ENCODE measurements at regions not wholly inside any gene's neighbourhood (a gene's known extent, or its start where the extent isn't known, plus 50 kb on each side); places are given as distances from the start of the nearest gene placed in this dataset.

DNA sequence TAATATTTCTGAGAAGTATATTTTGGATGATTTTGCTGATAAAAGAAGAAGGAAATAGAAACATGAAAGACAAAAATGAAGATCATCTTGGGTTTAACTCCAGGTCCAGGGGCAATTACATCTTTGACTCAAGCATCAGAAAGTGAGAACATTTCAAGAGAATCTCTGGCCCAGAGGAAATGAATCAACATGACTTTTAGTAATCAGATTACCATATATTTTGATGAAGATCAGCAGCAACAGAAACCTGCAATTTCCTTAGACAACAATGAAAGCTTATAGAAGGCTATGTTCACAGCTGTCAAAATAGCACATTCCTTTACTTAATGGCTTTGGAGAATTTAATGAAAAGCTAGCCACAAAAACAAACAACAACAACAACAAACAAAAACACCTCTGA, 638.1 kb downstream of the EFNA5 start:
- no peak overlapping the region for H3K9ac ChIP-seq (ENCODE audit: low read depth in 1 of 2, low read length in 2 of 2)
- H3K36me3 ChIP-seq (ENCODE audit: control insufficient read depth in 2 of 2, insufficient read depth in 2 of 2, low read length in 2 of 2): no peaks in the 10 kb centered on the region
- H3K27ac ChIP-seq (ENCODE audit: low read depth in 2 of 2, low read length in 2 of 2): no peak overlapping the region
- no peaks in the 10 kb centered on the region for H3K4me1 ChIP-seq (ENCODE audit: control insufficient read depth in 2 of 2, insufficient read depth in 2 of 2, low read length in 2 of 2)
- H3K9me3 ChIP-seq (ENCODE audit: control insufficient read depth in 2 of 2, low read length in 2 of 2): no peaks in the 10 kb centered on the region
- no peaks in the 10 kb centered on the region for H3K27me3 ChIP-seq (ENCODE audit: control insufficient read depth in 2 of 2, insufficient read depth in 2 of 2, low read length in 2 of 2)
- no peak overlapping the region for H3K4me3 ChIP-seq (ENCODE audit: low read length in 2 of 2)

DNA sequence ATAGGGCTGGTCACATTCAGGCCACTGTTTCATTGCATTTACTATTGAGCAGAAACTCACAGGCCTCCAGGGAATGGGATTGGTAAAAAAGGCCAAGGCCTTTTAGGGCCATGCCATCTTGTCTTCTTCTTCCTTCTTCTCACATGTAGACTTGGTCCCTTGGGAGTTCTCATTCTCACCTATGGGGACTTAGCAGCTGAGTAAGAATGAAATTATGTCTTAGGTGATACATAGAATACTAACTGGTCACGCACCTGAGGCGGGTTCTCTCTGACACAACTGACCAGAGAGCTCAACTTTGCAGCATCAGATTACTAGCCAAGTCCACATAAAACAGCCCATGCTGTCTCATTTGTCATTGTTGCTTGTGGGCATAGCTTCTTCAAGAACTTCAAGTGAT, 641.8 kb downstream of the EFNA5 start:
- Histone ChIP-seq H3K4me1 (ENCODE audit: control insufficient read depth in 2 of 2, insufficient read depth in 2 of 2, low read length in 2 of 2) (no peaks in the 10 kb centered on the region), H3K4me3 (ENCODE audit: low read length in 2 of 2) (no peak overlapping the region), H3K36me3 (ENCODE audit: control insufficient read depth in 2 of 2, insufficient read depth in 2 of 2, low read length in 2 of 2) (no peaks in the 10 kb centered on the region), H3K9me3 (ENCODE audit: control insufficient read depth in 2 of 2, low read length in 2 of 2) (no peaks in the 10 kb centered on the region), H3K27me3 (ENCODE audit: control insufficient read depth in 2 of 2, insufficient read depth in 2 of 2, low read length in 2 of 2) (no peaks in the 10 kb centered on the region), H3K27ac (ENCODE audit: low read depth in 2 of 2, low read length in 2 of 2) (no peak overlapping the region), H3K9ac (ENCODE audit: low read depth in 1 of 2, low read length in 2 of 2) (no peak overlapping the region)

DNA sequence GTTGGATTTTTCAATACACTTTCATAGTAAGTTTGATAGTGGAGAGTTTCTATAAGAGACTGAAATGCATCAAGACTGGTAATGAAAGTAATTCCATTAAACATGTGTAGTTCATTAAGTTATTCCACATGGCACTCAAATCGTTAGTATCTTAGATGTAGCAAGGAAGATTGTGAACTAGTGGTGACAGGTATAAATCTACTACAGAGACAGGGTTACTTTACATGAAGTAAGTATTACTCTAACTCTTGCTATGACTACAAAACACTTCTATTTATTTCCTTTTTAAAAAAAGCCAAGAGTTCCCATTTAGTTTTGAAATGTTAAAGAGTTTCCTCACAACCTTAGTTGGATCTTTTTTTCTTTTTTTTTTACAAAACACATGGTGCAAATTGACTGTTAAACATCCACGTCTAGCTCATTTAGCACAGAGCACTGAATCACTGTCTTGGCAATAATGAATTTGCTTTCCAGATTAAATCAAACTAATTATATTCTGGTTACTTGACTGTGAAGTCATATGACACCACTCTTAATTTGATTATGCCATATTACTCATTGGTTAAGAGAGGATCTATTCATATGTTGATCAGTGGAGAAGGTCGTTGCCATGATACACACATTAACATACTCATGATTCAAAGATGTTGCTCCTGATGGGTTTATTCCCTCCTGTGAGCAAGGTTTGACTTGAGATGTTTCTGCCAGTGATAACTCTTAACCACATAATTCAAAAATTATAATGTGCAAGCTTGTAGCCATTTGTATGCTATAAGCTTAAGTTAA, 644.8 kb downstream of the EFNA5 start:
- H3K9me3 ChIP-seq (ENCODE audit: control insufficient read depth in 2 of 2, low read length in 2 of 2): no peaks in the 10 kb centered on the region
- H3K36me3 ChIP-seq (ENCODE audit: control insufficient read depth in 2 of 2, insufficient read depth in 2 of 2, low read length in 2 of 2): no peaks in the 10 kb centered on the region
- no peak overlapping the region for H3K4me3 ChIP-seq (ENCODE audit: low read length in 2 of 2)
- no peak overlapping the region for H3K9ac ChIP-seq (ENCODE audit: low read depth in 1 of 2, low read length in 2 of 2)
- no peak overlapping the region for H3K27ac ChIP-seq (ENCODE audit: low read depth in 2 of 2, low read length in 2 of 2)
- no peaks in the 10 kb centered on the region for H3K4me1 ChIP-seq (ENCODE audit: control insufficient read depth in 2 of 2, insufficient read depth in 2 of 2, low read length in 2 of 2)
- no peaks in the 10 kb centered on the region for H3K27me3 ChIP-seq (ENCODE audit: control insufficient read depth in 2 of 2, insufficient read depth in 2 of 2, low read length in 2 of 2)

DNA sequence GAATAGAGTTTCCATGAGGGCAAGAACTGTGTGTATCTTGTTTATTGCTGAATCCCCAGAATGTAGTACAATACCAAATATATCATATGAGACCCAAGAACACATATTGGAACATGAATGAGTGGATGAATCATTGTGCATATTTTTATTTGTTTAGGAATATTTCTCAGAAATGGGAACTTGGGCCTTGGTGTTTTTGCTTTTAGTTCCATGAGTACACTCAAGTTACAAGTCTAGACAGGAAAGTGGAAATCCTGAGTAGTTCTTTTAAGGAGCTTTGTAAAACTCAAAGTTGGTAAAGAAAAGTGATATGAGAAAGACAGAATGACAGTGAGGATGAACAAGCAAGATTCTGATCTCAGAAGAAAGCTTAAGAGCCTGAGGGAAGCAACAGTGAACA, 647.0 kb downstream of the EFNA5 start:
- Histone ChIP-seq H3K27me3 (ENCODE audit: control insufficient read depth in 2 of 2, insufficient read depth in 2 of 2, low read length in 2 of 2) (no peaks in the 10 kb centered on the region), H3K9me3 (ENCODE audit: control insufficient read depth in 2 of 2, low read length in 2 of 2) (no peaks in the 10 kb centered on the region), H3K4me3 (ENCODE audit: low read length in 2 of 2) (no peak overlapping the region), H3K36me3 (ENCODE audit: control insufficient read depth in 2 of 2, insufficient read depth in 2 of 2, low read length in 2 of 2) (no peaks in the 10 kb centered on the region), H3K27ac (ENCODE audit: low read depth in 2 of 2, low read length in 2 of 2) (no peak overlapping the region), H3K4me1 (ENCODE audit: control insufficient read depth in 2 of 2, insufficient read depth in 2 of 2, low read length in 2 of 2) (no peaks in the 10 kb centered on the region), H3K9ac (ENCODE audit: low read depth in 1 of 2, low read length in 2 of 2) (no peak overlapping the region)

DNA sequence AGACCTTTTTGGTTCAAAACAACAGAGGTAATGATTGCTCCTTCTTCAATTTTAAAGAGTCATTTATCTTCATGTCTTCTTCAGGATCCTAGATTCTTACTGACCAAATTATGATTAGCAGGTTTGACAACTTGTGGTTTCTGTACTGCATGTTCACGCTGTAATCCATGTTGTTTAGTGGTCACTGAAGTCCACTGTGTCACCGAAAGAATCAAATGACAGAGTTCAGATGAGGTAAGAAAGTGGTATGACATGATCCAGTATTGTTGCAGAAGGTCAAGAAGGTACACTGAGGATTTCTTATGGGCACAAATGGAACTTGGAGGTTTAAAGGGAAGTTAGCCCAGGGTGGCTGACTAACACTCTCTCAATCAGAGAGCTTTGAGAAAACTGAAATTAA, 649.2 kb downstream of the EFNA5 start:
- Histone ChIP-seq H3K4me1 (ENCODE audit: control insufficient read depth in 2 of 2, insufficient read depth in 2 of 2, low read length in 2 of 2) (no peaks in the 10 kb centered on the region), H3K36me3 (ENCODE audit: control insufficient read depth in 2 of 2, insufficient read depth in 2 of 2, low read length in 2 of 2) (no peaks in the 10 kb centered on the region), H3K27me3 (ENCODE audit: control insufficient read depth in 2 of 2, insufficient read depth in 2 of 2, low read length in 2 of 2) (no peaks in the 10 kb centered on the region), H3K9me3 (ENCODE audit: control insufficient read depth in 2 of 2, low read length in 2 of 2) (no peaks in the 10 kb centered on the region), H3K27ac (ENCODE audit: low read depth in 2 of 2, low read length in 2 of 2) (no peak overlapping the region), H3K4me3 (ENCODE audit: low read length in 2 of 2) (no peak overlapping the region), H3K9ac (ENCODE audit: low read depth in 1 of 2, low read length in 2 of 2) (no peak overlapping the region)

DNA sequence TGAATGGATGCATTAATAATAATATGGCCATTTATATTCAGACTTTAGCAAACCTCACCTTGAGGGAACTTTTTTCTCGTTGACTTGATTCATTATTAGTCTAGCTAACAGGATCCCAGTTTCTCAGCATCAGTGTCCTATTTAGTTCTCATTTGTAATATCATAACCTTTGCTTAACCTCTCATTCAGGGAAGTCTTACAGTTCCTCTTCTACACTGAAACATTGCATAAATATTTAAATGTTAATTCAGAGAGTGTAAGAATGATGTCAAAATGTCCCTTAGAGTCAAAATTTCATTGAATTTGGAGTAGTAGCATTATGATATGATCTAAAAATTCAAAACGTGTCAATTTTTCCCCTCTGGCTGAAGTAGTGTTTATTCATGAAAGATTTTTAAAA, 650.1 kb downstream of the EFNA5 start:
- Histone ChIP-seq H3K27me3 (ENCODE audit: control insufficient read depth in 2 of 2, insufficient read depth in 2 of 2, low read length in 2 of 2) (no peaks in the 10 kb centered on the region), H3K9ac (ENCODE audit: low read depth in 1 of 2, low read length in 2 of 2) (no peak overlapping the region), H3K9me3 (ENCODE audit: control insufficient read depth in 2 of 2, low read length in 2 of 2) (no peaks in the 10 kb centered on the region), H3K4me3 (ENCODE audit: low read length in 2 of 2) (no peak overlapping the region), H3K4me1 (ENCODE audit: control insufficient read depth in 2 of 2, insufficient read depth in 2 of 2, low read length in 2 of 2) (no peaks in the 10 kb centered on the region), H3K27ac (ENCODE audit: low read depth in 2 of 2, low read length in 2 of 2) (no peak overlapping the region), H3K36me3 (ENCODE audit: control insufficient read depth in 2 of 2, insufficient read depth in 2 of 2, low read length in 2 of 2) (no peaks in the 10 kb centered on the region)

DNA sequence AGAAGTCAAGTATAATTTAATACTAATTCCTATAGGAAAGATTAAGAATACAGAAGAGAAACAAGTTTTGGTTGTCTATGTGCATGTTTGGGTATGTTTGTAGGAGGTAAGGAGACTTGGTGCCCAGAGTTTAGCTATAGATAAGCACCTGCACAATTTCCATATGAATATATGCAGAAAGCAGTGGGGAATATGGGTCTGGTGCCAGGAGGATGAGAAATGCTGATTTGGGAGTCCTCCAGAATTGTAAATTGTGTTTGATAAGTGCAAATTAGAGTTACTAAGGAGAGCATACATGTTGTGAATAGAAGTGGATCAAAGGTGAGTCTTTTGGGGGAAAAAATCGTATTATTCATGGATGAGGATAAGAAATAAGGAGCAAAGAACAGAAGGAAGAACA, 653.1 kb downstream of the EFNA5 start:
- Histone ChIP-seq H3K27me3 (ENCODE audit: control insufficient read depth in 2 of 2, insufficient read depth in 2 of 2, low read length in 2 of 2) (no peaks in the 10 kb centered on the region), H3K27ac (ENCODE audit: low read depth in 2 of 2, low read length in 2 of 2) (no peak overlapping the region), H3K36me3 (ENCODE audit: control insufficient read depth in 2 of 2, insufficient read depth in 2 of 2, low read length in 2 of 2) (no peaks in the 10 kb centered on the region), H3K9ac (ENCODE audit: low read depth in 1 of 2, low read length in 2 of 2) (no peak overlapping the region), H3K9me3 (ENCODE audit: control insufficient read depth in 2 of 2, low read length in 2 of 2) (no peaks in the 10 kb centered on the region), H3K4me1 (ENCODE audit: control insufficient read depth in 2 of 2, insufficient read depth in 2 of 2, low read length in 2 of 2) (no peaks in the 10 kb centered on the region), H3K4me3 (ENCODE audit: low read length in 2 of 2) (no peak overlapping the region)

DNA sequence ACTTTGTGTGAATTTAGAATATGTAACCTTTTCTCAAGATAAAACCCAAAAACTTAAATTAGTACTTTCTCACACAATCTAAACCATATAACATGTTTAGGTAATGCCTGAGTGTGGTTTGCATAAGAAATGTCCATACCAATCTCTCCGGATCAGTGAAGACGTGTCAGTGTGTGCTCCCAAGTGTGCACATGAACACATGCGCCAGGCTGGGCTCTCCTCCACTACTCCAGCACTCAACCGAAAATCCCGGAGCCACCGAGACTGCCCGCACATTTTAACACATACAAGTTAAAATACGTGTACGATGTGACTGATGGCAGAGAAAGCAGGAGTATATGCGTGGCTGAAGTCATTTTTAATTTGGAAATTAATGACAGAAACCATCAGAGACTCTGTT, 658.4 kb downstream of the EFNA5 start:
- Histone ChIP-seq H3K4me1 (ENCODE audit: control insufficient read depth in 2 of 2, insufficient read depth in 2 of 2, low read length in 2 of 2) (no peaks in the 10 kb centered on the region), H3K9me3 (ENCODE audit: control insufficient read depth in 2 of 2, low read length in 2 of 2) (no peaks in the 10 kb centered on the region), H3K27me3 (ENCODE audit: control insufficient read depth in 2 of 2, insufficient read depth in 2 of 2, low read length in 2 of 2) (no peaks in the 10 kb centered on the region), H3K9ac (ENCODE audit: low read depth in 1 of 2, low read length in 2 of 2) (no peak overlapping the region), H3K36me3 (ENCODE audit: control insufficient read depth in 2 of 2, insufficient read depth in 2 of 2, low read length in 2 of 2) (no peaks in the 10 kb centered on the region), H3K27ac (ENCODE audit: low read depth in 2 of 2, low read length in 2 of 2) (no peak overlapping the region), H3K4me3 (ENCODE audit: low read length in 2 of 2) (no peak overlapping the region)

DNA sequence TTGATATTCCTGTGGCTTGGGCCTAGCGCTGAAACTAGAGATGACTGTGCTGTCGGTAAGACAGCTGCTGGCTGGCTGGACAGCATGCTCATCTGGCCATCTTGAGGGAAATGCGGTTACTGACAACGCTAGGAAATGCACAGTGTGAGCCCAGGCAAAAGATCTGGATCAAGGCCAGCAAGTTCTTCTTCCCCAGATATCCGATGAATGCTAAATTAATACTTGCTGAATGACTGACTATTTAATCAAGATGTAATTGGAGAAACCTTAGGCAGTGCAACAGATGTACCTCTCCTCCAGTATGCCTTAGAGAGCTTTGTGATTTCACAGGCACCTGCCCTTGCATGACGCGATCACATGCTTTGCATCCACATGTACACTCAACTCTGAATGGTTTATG, 659.1 kb downstream of the EFNA5 start:
- no peaks in the 10 kb centered on the region for H3K27me3 ChIP-seq (ENCODE audit: control insufficient read depth in 2 of 2, insufficient read depth in 2 of 2, low read length in 2 of 2)
- H3K4me3 ChIP-seq (ENCODE audit: low read length in 2 of 2): no peak overlapping the region
- H3K36me3 ChIP-seq (ENCODE audit: control insufficient read depth in 2 of 2, insufficient read depth in 2 of 2, low read length in 2 of 2): no peaks in the 10 kb centered on the region
- H3K9me3 ChIP-seq (ENCODE audit: control insufficient read depth in 2 of 2, low read length in 2 of 2): no peaks in the 10 kb centered on the region
- H3K27ac ChIP-seq (ENCODE audit: low read depth in 2 of 2, low read length in 2 of 2): no peak overlapping the region
- H3K9ac ChIP-seq (ENCODE audit: low read depth in 1 of 2, low read length in 2 of 2): no peak overlapping the region
- H3K4me1 ChIP-seq (ENCODE audit: control insufficient read depth in 2 of 2, insufficient read depth in 2 of 2, low read length in 2 of 2): no peaks in the 10 kb centered on the region

DNA sequence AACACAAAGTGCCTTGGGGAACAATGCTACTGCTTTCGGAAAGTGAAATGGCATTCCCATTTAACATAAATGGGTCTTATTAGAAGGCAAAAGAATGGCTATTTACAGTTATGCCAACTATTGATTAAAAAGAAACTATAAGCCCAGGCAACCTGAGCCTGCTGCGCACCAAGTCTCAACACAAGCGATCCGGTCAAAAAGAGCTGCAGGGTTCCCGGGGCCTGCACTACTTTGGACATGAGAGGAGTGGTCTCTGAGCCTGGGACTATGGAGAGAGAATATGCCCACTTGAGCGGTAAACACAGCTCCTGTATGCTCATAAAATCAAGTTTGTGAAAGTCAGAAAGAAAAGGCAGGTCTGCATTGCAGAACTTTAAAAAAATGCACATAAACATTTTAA, 660.7 kb downstream of the EFNA5 start:
- H3K9me3 ChIP-seq (ENCODE audit: control insufficient read depth in 2 of 2, low read length in 2 of 2): no peaks in the 10 kb centered on the region
- no peaks in the 10 kb centered on the region for H3K4me1 ChIP-seq (ENCODE audit: control insufficient read depth in 2 of 2, insufficient read depth in 2 of 2, low read length in 2 of 2)
- no peak overlapping the region for H3K27ac ChIP-seq (ENCODE audit: low read depth in 2 of 2, low read length in 2 of 2)
- no peaks in the 10 kb centered on the region for H3K27me3 ChIP-seq (ENCODE audit: control insufficient read depth in 2 of 2, insufficient read depth in 2 of 2, low read length in 2 of 2)
- no peak overlapping the region for H3K9ac ChIP-seq (ENCODE audit: low read depth in 1 of 2, low read length in 2 of 2)
- no peak overlapping the region for H3K4me3 ChIP-seq (ENCODE audit: low read length in 2 of 2)
- H3K36me3 ChIP-seq (ENCODE audit: control insufficient read depth in 2 of 2, insufficient read depth in 2 of 2, low read length in 2 of 2): no peaks in the 10 kb centered on the region

DNA sequence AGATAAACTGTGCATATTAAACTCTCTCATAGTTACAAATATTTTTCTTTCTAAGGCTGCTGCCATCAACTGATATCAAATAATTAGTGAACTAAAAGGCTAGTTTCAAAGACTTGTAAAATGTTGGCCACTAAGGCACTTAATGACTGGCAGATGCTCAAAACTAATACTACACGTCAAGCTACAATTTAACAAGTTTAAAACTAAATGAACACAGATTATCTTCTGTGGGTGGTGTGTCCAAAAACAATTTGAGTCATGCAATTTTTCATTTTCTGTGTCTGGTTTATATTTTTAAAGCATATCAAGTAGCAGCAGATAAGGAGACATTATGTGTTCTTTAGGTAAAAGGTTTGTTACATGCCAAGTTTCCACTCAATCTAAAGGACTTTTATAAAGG, 665.1 kb downstream of the EFNA5 start:
- no peaks in the 10 kb centered on the region for H3K4me1 ChIP-seq (ENCODE audit: control insufficient read depth in 2 of 2, insufficient read depth in 2 of 2, low read length in 2 of 2)
- H3K36me3 ChIP-seq (ENCODE audit: control insufficient read depth in 2 of 2, insufficient read depth in 2 of 2, low read length in 2 of 2): no peaks in the 10 kb centered on the region
- no peak overlapping the region for H3K9ac ChIP-seq (ENCODE audit: low read depth in 1 of 2, low read length in 2 of 2)
- H3K27me3 ChIP-seq (ENCODE audit: control insufficient read depth in 2 of 2, insufficient read depth in 2 of 2, low read length in 2 of 2): no peaks in the 10 kb centered on the region
- H3K27ac ChIP-seq (ENCODE audit: low read depth in 2 of 2, low read length in 2 of 2): no peak overlapping the region
- no peak overlapping the region for H3K4me3 ChIP-seq (ENCODE audit: low read length in 2 of 2)
- H3K9me3 ChIP-seq (ENCODE audit: control insufficient read depth in 2 of 2, low read length in 2 of 2): no peaks in the 10 kb centered on the region
